Mesendoderm (in vitro differentiated cells): ENCODE measurements at regions not wholly inside any gene's neighbourhood (a gene's known extent, or its start where the extent isn't known, plus 50 kb on each side); places are given as distances from the start of the nearest gene placed in this dataset.

Experiments used
- DNase-seq: peaks from one replicate; pipeline ENCODE4 v3.0.0; 2013
- H2AK5ac ChIP-seq: 2 replicates; pipeline ENCODE4 v1.6.1; 2013; ENCODE audit warnings: low read length, inconsistent platforms
- H2BK120ac ChIP-seq: 2 replicates; pipeline ENCODE4 v1.6.1; 2013; ENCODE audit warnings: low read depth, mild to moderate bottlenecking, low read length, moderate library complexity, mixed read lengths
- H2BK15ac ChIP-seq: replicated peaks from 2 replicates; pipeline ENCODE4 v1.6.1; 2013; ENCODE audit warnings: low read depth, mild to moderate bottlenecking, moderate library complexity
- H2BK5ac ChIP-seq: 2 replicates; pipeline ENCODE4 v1.6.1; 2013; ENCODE audit warnings: low read length, inconsistent platforms
- H3K18ac ChIP-seq: 2 replicates; pipeline ENCODE4 v1.6.1; 2013; ENCODE audit warnings: mild to moderate bottlenecking, low read length, mixed read lengths
- H3K23ac ChIP-seq: one replicate; pipeline ENCODE4 v1.6.1; 2013; ENCODE audit warnings: low read length
- H3K27ac ChIP-seq: 2 replicates; pipeline ENCODE4 v1.5.1; 2013; ENCODE audit warnings: low read depth, mild to moderate bottlenecking, inconsistent platforms, low read length, moderate library complexity
- H3K27me3 ChIP-seq: 2 replicates; pipeline ENCODE4 v1.6.1; 2013; ENCODE audit warnings: low read length, control low read depth, mild to moderate bottlenecking, inconsistent platforms; ENCODE audit not compliant: insufficient read depth, poor library complexity
- H3K36me3 ChIP-seq: 2 replicates; pipeline ENCODE4 v1.6.1; 2013; ENCODE audit warnings: low read length, inconsistent platforms; ENCODE audit not compliant: control insufficient read depth, insufficient read depth
- H3K4ac ChIP-seq: one replicate; pipeline ENCODE4 v1.6.1; 2013; ENCODE audit warnings: low read depth, mild to moderate bottlenecking, low read length, moderate library complexity
- H3K4me1 ChIP-seq: 2 replicates; pipeline ENCODE4 v1.6.1; 2013; ENCODE audit warnings: low read depth, low read length, inconsistent platforms; ENCODE audit not compliant: control insufficient read depth
- H3K4me2 ChIP-seq: 2 replicates; pipeline ENCODE4 v1.6.1; 2013; ENCODE audit warnings: low read length
- H3K4me3 ChIP-seq: 2 replicates; pipeline ENCODE4 v1.5.1; 2013; ENCODE audit warnings: mild to moderate bottlenecking, low read length
- H3K56ac ChIP-seq: one replicate; pipeline ENCODE4 v1.6.1; 2013; ENCODE audit warnings: low read length
- H3K79me1 ChIP-seq: 2 replicates; pipeline ENCODE4 v1.6.1; 2013; ENCODE audit warnings: low read length, inconsistent platforms
- H3K79me2 ChIP-seq: 2 replicates; pipeline ENCODE4 v1.6.1; 2013; ENCODE audit warnings: mild to moderate bottlenecking, low read length; ENCODE audit not compliant: control insufficient read depth, insufficient read depth
- H3K9ac ChIP-seq: 2 replicates; pipeline ENCODE4 v1.6.1; 2013; ENCODE audit warnings: low read length, inconsistent platforms
- H4K5ac ChIP-seq: one replicate; pipeline ENCODE4 v1.6.1; 2013; ENCODE audit warnings: low read length
- H4K8ac ChIP-seq: one replicate; pipeline ENCODE4 v1.6.1; 2013; ENCODE audit warnings: low read depth, mild to moderate bottlenecking, control low read depth, low read length, moderate library complexity
- WGBS: extraction: QIAGEN DNeasy Blood & Tissue Kit; methylation state at CpG from one replicate; pipeline ENCODE4 v1.1.7; 2013; ENCODE audit warnings: low lambda C conversion rate, missing lambda C conversion rate; ENCODE audit not compliant: insufficient coverage; ENCODE audit errors: extremely low coverage; 5-methylcytosine and 5-hydroxymethylcytosine counted together

GRCh38 chr2:4047961-4048891, 344.9 kb downstream of the DCDC2C start:
- H3K9ac ChIP-seq = no peak overlapping the region
- no peak overlapping the region for H2AK5ac ChIP-seq
- no peak overlapping the region for H3K27ac ChIP-seq
- H3K23ac ChIP-seq = no peak overlapping the region
- H3K79me1 ChIP-seq = no peaks in the 10 kb centered on the region
- H3K36me3 ChIP-seq = no peaks in the 10 kb centered on the region
- H3K18ac ChIP-seq = no peak overlapping the region
- H4K8ac ChIP-seq = no peak overlapping the region
- no peak overlapping the region for H2BK15ac ChIP-seq
- no peak overlapping the region for H3K4me2 ChIP-seq
- H2BK5ac ChIP-seq = no peak overlapping the region
- no peak for DNase-seq
- no peak overlapping the region for H3K4me3 ChIP-seq
- no peaks in the 10 kb centered on the region for H3K27me3 ChIP-seq
- no peak overlapping the region for H3K4ac ChIP-seq
- no peak overlapping the region for H4K5ac ChIP-seq
- H3K4me1 ChIP-seq = no peaks in the 10 kb centered on the region
- H3K79me2 ChIP-seq = no peaks in the 10 kb centered on the region
- no peak overlapping the region for H3K56ac ChIP-seq
- H2BK120ac ChIP-seq = no peak overlapping the region
- WGBS = no CpG with 5 or more reads among the region's 9 CpGs

GRCh38 chr2:4049463-4049862, 346.1 kb downstream of the DCDC2C start:
- Histone ChIP-seq H3K4me2 (no peak overlapping the region), H4K8ac (no peak overlapping the region), H3K4me3 (no peak overlapping the region), H3K36me3 (no peaks in the 10 kb centered on the region), H2BK5ac (no peak overlapping the region), H3K4me1 (no peaks in the 10 kb centered on the region), H2BK120ac (no peak overlapping the region), H3K79me2 (no peaks in the 10 kb centered on the region), H4K5ac (no peak overlapping the region), H3K18ac (no peak overlapping the region), H2AK5ac (no peak overlapping the region), H3K23ac (no peak overlapping the region), H3K79me1 (no peaks in the 10 kb centered on the region), H3K4ac (no peak overlapping the region), H3K27me3 (no peaks in the 10 kb centered on the region), H3K27ac (no peak overlapping the region), H3K9ac (no peak overlapping the region), H3K56ac (no peak overlapping the region), H2BK15ac (no peak overlapping the region)
- no peak for DNase-seq
- no CpG with 5 or more reads among the region's 3 CpGs for WGBS

- H4K8ac ChIP-seq = no peak overlapping the region
- no peak overlapping the region for H2AK5ac ChIP-seq
- no peak overlapping the region for H3K4me3 ChIP-seq
- no peak overlapping the region for H3K4ac ChIP-seq
- H3K4me2 ChIP-seq = no peak overlapping the region
- DNase-seq = no peak
- H4K5ac ChIP-seq = no peak overlapping the region
- no peak overlapping the region for H2BK15ac ChIP-seq
- H3K9ac ChIP-seq = no peak overlapping the region
- no peaks in the 10 kb centered on the region for H3K79me1 ChIP-seq
- H2BK120ac ChIP-seq = no peak overlapping the region
- no peak overlapping the region for H3K23ac ChIP-seq
- H2BK5ac ChIP-seq = no peak overlapping the region
- no peaks in the 10 kb centered on the region for H3K36me3 ChIP-seq
- no CpG with 5 or more reads among the region's 7 CpGs for WGBS
- H3K27ac ChIP-seq = no peak overlapping the region
- H3K18ac ChIP-seq = no peak overlapping the region
- no peaks in the 10 kb centered on the region for H3K4me1 ChIP-seq
- H3K56ac ChIP-seq = no peak overlapping the region
- no peaks in the 10 kb centered on the region for H3K27me3 ChIP-seq
- no peaks in the 10 kb centered on the region for H3K79me2 ChIP-seq
Observed at GRCh38 chr2:4053769-4054493, 350.6 kb downstream of the DCDC2C start.

- Histone ChIP-seq H2AK5ac (no peak overlapping the region), H3K23ac (no peak overlapping the region), H2BK120ac (no peak overlapping the region), H4K8ac (no peak overlapping the region), H3K18ac (no peak overlapping the region), H3K79me2 (no peaks in the 10 kb centered on the region), H3K4ac (no peak overlapping the region), H2BK15ac (no peak overlapping the region), H3K27me3 (no peaks in the 10 kb centered on the region), H3K4me1 (no peaks in the 10 kb centered on the region), H3K4me2 (no peak overlapping the region), H4K5ac (no peak overlapping the region), H3K9ac (no peak overlapping the region), H3K36me3 (no peaks in the 10 kb centered on the region), H3K27ac (no peak overlapping the region), H3K56ac (no peak overlapping the region), H3K79me1 (no peaks in the 10 kb centered on the region), H3K4me3 (no peak overlapping the region), H2BK5ac (no peak overlapping the region)
- no peak for DNase-seq
- no CpG with 5 or more reads among the region's 4 CpGs for WGBS
Observed at GRCh38 chr2:4066217-4066616, 362.8 kb downstream of the DCDC2C start.

GRCh38 chr2:4073026-4073569, 369.7 kb downstream of the DCDC2C start:
- Histone ChIP-seq H3K27ac (no peak overlapping the region), H3K4me1 (no peaks in the 10 kb centered on the region)
- WGBS = no CpG with 5 or more reads among the region's 11 CpGs

More at GRCh38 chr2:4073026-4073569, 369.7 kb downstream of the DCDC2C start:
- Histone ChIP-seq H4K5ac (no peak overlapping the region), H3K23ac (no peak overlapping the region), H2BK5ac (no peak overlapping the region), H2BK15ac (no peak overlapping the region), H3K9ac (no peak overlapping the region), H3K36me3 (no peaks in the 10 kb centered on the region), H3K4me3 (no peak overlapping the region), H3K56ac (no peak overlapping the region), H3K79me2 (no peaks in the 10 kb centered on the region), H3K4me2 (no peak overlapping the region), H3K4ac (no peak overlapping the region), H2BK120ac (no peak overlapping the region), H3K18ac (no peak overlapping the region), H3K27me3 (no peaks in the 10 kb centered on the region), H4K8ac (no peak overlapping the region), H3K79me1 (no peaks in the 10 kb centered on the region), H2AK5ac (no peak overlapping the region)
- DNase-seq = no peak
